GM21360 (cell line): ENCODE measurements at regions not wholly inside any gene's neighbourhood (a gene's known extent, or its start where the extent isn't known, plus 50 kb on each side); places are given as distances from the start of the nearest gene placed in this dataset.
"Not testable (repeated sequence)": the region's sequence is repeated elsewhere in the genome, so short reads cannot be mapped to it uniquely, and the experiment has no call there.

ENCODE experiments used
- ATAC-seq: cut with Tn5 transposase; IDR thresholded peaks from one replicate; pipeline ENCODE4 v1.9.1; 2021; ENCODE audit warnings: mild to moderate bottlenecking, moderate library complexity; ENCODE audit not compliant: unreplicated experiment

DNA sequence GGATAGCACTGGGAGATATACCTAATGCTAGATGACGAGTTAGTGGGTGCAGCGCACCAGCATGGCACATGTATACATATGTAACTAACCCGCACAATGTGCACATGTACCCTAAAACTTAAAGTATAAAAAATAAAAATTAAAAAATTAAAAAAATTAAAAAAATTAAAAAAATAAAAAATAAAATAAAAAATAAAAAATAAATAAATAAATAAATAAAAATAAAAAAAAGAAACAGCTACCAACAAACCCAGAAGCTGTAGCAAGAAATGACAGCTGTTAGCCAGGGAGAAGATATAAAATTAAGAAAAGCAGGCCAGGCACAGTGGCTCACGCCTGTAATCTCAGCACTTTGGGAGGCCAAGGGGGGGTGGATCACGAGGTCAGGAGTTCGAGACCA, 361.3 kb upstream of the ATP11B start:
- not testable (repeated sequence) for ATAC-seq

DNA sequence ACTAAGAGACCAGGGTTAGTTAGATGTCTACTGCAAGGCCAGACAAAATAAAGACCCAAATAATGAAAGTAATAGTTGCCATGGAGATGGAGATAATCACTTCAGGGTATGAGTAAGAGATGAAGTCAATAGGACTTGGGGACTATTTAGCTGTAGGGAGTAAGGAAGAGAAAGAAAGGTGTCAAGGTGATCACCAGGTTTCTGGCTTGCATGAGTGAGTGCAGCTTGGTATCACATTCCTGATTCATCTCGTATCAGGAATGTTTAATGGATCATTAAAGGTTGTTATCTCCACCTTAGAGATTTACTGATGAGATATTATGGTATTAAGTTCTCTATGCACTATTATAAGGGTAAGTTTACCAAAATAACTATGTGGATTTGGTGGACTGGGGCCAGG, 357.4 kb upstream of the ATP11B start:
- no peak for ATAC-seq

DNA sequence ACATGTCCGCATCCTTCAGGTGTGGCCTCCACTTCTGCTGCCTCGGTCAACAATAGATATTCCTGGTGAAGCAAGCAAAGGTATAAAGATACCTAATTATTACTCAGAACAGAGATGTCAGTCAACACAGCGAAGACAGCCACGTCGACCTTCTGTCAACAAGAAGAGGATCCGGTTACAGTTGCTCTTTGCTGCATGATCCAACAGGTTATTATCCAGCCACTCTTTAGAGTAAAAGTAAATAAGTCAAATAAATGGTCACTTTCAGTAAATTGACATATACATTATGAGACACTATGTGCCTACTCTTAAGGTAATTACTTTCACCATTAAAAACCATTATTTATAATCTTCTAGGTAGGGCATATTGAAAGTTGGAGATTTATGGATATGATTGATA, 356.8 kb upstream of the ATP11B start:
- no peak for ATAC-seq

DNA sequence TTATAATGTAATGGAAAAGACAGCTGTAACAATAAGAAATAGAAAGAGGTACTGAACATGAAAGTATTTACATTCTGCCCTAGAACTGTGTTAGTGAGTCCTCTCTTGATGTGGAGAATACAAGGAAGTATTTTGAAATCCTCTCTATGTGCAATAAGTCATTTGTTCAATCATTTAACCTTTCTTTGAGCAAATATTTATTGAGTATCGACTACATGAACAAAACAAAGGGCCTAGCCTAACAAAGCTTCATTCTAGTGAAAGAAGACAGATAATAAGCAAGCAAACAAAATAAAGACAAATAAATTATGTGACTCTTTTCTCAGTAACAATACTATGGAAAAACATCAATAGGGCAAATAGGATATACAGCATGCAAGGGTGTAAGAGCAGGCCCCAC, 354.9 kb upstream of the ATP11B start:
- no peak for ATAC-seq

DNA sequence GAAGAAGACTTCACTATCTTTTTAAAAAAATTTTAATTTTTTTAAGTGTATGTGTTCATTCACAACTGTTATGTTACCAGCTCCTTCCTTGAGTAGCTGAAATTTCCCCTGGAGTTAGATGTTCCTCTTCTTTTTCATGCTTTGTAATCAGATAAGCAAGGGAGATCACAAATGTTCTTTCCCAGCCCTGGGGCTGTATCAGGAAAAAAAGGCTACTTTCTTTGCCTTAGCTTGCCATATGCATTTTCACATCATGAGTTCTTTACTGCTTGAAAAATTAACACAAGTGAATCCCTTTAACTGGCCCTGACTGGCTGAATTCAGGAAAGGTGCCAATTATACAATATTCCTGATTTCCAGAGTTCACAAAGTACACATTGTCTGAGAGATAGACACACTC, 353.2 kb upstream of the ATP11B start:
- no peak for ATAC-seq

DNA sequence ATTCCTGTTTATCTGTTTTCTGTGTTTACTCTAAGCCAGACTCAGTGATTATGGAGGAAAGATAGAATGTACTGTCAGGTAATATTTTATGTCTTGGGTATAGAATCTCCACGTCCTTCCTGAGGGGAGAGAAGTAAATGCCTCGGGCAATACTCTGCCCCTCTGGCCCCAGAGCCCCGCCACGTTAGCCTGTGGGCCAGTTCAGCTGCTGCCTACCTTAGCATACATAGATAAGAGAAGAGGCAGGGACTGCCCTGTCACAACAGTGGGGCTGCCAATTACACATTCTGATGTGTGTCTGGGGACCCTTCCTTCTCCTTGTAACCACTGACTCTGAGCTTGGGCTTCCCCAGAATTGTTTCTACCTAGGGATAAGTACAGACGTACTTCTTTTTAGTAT, 347.7 kb upstream of the ATP11B start:
- ATAC-seq = no peak

DNA sequence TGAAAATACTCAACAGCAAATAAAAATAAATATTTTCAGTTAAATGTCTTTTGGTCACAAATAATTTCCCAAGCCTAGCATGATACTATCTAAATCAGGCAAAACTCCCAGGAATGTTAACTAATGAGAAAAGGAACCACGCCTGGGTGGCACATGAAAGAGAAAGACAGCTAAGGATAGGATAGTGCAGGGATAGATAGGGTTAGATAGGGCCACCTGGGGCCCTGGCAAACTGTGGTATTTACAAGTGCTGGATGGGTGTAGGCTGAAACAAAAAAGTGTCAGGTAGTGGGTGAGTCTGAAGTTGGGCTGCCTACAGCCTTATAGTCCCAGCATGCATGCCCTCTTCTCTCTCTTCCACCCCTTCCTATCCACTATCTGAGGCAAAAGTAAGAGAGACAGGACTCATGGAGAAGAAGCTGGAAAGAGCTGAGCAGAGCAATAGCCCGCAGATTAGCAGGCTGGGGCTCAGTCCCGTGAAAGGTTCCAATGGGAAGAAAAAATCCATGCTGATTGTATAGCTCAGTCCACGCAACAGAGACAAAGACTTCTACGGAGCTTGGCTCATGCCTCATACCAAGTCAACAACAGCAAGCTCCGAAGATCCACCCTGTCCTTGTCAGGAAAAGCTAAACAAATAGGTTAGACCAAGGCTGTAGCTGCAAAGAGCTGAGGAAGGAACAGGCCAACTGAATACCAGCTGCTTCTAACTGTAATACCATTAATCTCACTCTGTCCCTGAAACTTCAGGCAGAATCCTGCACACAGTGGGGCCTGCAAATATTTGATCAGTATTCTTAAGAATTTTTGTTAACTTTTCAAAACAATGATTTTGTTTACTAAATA, 342.1 kb upstream of the ATP11B start:
- no peak for ATAC-seq

DNA sequence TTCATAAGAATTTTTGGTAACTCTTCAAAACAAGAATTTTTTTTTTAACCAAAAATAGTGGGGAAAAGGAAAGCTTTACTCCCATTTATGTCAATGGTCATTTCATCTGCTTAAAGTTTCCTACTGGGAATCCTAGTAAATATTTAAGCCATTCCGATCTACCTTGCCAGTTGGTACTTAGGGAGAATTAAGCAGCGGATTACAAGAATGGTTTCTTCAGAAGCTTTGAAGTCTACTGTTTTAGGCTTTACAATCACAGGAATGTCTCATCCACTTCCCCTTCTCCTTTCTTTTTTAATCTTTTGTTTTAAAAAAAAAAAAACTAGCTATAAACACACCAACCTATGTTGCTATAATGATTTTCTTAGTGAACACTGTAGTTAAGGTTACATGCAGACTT, 341.4 kb upstream of the ATP11B start:
- ATAC-seq = no peak

DNA sequence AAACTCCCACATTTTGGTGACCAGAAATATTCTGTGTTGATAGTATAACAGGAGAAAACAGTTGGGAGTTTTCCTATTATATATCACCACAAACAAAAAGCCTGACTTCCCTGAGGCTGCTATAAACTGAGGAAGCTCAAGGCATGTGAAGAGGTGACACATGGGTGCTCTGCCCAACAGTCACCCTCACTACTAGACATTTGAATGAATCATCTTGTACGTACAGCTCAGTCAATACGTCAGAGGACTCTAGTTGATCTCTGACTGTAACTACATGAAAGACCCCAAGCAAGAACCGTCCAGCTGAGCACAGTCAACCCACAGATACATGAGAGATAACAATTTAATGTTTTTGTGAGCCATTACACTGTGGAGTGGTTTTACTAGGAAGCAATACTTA, 338.3 kb upstream of the ATP11B start:
- no peak for ATAC-seq

DNA sequence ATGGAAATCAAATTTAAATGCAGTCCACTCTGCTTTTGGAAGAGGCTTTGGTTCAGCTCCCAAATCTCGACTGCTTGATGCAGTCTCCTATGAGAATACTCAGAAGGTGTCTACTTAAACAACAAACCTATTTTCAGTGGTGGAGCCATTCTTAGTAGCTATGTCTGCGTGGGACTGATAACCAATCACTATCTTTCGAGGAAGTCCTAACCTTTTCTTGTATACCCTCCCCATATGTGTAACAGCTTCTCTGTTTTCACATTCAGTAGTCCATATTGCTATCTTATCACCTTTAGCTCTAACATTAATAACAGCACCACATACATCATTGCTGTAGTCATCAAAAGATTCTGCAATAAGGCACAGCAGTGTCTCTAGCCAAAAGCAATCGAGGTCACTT, 333.0 kb upstream of the ATP11B start:
- no peak for ATAC-seq

DNA sequence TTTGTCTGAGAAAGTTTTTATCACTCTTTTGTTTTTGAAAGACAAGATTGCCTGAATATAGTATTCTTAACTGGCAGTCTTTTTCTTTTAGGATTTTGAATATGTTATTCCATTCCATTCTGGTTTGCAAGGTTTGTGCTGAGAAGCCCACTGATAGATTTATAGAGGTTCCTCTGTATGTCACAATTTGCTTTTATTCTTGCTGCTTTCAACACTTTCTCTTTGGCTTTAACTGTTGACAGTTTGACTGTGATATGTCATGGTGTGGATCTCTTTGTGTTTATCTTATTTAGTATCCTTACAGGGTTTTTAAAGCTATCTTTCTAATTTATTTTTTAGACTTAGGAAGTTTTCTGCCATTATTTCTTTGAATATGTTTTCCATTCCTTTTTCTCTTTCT, 331.2 kb upstream of the ATP11B start:
- ATAC-seq = no peak

DNA sequence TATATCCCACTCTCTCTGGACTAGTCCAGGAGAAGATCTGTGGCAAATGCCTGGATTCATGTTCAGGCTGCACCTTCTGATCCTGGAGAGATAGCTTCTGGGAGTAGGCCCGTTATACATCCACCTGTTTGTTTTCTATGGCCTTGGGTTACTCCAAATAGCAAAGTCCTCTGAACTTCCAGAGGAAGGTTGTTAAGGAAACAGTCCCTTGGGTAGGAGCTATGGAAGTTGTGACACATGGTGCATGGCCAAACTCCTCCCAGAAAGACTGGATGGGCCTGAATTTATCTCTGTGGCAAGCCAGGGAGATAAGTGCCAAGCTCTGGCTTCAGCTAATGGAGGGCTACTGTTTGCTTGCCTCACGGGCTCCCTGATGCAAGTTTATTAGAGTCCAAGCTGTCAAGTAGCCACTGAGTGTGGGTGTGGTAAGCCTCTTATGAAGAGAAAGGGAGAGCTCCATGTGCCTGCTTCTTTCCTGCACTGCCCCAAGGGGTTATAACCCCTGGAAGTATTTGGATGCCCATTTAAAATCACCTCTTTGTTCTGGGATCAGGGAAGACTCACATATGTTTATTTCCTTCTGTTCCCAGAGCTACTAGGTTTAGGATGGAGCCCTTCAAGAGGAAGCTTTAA, 328.7 kb upstream of the ATP11B start:
- ATAC-seq = no peak

DNA sequence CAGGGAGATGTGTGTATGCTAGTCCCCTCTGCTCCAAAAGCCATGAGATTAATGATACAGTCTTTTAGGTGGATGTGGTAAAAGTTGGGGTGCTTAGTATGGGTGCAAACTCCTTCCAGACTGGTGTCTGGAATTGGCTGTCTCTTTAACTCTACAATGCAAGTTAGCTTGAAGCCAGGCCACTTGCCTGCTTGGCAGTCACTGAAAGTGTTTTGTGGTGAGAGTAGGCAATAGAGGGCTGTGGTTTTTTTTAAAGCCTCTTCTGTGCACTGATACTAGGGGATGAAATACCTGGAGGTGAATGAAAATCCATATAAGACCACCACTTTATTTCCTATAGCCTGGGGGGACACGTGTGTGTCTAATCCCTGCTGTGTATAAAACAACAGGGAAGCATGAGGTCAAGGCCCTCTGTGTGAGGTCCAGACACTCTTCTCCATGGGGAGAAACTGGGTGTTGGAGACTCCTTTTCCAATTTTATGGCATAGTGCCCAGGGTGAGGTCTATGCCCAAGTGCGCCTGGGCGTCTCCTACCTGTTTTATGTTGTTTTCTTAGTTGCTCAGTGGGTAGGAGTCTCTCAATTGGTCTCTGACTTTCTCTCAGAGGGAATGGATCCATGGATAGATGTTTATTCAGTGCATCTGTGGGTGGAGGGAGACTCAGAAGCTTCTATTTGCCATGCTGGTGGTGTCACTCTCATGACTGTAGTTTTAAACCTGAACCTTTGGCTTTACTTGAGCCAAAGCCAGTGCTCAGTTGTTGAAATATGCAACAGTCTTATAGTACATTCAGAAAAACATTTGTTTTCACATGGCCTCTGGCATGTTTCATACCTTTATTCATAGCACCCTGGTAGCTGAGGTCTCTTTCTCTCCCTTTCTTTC, 327.8 kb upstream of the ATP11B start:
- ATAC-seq = no peak

DNA sequence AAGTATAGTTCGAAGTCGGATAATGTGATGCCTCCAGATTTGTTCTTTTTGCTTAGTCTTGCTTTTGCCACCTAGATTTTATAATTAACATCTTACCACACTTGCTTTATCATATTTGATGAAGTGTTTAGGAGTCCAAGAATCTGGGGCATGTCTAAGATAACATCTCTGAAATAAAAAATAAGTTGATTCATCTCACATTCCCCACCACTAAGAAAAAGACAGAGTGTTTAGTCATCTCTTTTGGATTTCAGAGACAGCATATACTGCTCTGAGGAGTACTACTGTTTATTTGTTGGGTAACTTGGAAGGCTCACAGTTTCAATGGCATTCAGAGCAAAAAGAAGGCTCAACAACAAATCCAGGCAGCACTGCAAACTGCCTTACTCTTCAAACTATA, 324.2 kb upstream of the ATP11B start:
- no peak for ATAC-seq

DNA sequence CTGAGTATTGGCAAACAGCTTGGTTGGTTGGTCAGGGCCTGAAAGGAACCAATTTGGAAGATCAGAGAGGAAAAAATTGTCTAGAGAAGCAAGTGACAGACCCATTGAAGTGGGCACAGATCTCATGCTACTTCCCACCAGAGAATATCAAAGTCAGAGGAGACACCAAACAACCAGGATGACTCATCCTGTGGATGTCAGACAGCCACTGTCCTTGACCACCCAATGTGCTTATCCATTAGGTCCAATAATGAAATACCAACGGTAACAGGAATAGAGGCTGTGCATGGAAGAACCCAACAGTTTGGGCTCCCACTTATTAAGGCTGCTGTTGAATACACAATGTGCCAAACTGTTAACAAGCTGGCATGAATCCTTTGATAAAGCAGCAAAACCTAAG, 323.1 kb upstream of the ATP11B start:
- no peak for ATAC-seq

DNA sequence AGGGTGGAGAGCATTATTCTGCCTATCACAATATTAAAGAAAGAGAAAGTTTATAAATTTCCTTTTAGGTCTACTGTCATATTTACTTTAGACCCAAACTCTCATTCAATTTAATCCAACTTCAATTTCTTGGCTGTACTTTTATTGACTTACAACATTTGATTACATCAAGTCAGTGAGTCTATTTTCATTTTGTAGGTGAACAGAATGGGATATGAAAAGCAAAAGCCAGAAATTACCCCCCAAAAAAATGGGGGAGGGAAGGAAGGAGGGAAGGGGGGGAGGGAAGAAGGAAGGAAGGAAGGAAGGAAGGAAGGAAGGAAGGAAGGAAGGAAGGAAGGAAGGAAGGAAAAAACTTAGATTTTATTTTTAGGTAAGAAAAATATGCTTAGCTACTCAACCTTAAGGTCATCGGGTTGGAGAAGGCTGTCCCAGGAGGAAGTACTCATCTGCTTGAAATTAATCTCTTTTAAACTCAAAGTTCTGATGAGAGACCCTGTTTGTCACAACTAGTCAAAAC, 320.1 kb upstream of the ATP11B start:
- no peak for ATAC-seq

DNA sequence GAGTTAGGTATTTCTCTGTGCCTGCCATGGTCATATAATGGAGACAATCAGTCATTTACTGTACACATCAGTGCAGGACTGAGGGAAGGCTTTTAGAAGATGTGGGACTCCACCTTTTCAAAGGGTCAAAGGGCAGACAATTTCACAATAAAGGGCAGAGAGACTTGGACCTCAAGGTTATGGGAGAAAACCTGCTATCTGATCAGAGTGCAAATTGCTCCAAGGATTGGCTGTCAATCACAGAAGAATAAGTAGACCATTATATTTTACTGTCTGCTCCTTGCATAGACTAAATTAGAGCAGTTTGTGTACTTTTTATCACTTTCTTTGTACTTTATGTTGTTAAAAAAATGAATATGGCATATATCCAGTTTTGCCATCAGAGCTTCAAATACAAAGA, 314.9 kb upstream of the ATP11B start:
- no peak for ATAC-seq

DNA sequence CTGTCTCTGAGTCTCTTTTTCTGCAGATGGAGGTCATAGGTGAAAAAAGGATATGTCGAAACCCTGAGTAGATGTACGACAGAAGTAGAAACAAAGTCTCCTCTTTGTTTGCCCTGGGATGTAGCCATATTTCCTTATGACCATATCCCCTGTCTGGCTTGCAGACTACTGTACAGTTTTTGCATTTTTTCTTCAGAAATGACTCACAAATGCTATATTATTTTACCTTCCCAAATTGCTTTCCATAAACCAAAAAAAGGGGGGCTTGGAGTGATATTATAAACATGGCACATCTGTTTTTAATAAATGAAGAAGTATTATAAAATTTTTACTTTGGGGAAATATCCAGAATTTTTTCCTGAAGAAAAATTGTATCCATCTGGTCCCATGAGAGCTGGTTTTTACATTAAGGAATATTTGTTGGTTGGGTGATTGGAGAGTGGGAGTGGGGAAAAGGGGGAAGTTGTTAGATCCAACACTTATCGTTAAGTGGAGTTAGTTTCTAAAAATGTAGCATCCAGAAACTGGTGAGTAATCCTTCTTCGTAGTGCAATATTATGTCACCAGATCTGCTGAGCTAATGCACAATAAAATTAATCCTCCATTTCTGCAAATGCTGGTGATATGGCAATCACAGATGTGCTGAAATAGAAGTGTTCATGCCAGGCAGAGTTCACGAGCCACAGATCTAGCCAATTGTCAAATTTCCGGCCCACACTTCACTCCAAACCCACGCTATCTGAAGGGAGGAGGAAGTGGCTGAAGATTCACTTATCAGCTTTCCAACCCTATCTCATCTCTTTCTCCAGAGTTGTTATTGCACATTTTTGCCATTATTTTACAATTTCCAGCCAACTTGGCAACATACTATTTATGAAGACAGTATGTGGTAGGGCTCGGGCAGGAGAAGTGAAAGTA, 313.6 kb upstream of the ATP11B start:
- ATAC-seq = no peak

DNA sequence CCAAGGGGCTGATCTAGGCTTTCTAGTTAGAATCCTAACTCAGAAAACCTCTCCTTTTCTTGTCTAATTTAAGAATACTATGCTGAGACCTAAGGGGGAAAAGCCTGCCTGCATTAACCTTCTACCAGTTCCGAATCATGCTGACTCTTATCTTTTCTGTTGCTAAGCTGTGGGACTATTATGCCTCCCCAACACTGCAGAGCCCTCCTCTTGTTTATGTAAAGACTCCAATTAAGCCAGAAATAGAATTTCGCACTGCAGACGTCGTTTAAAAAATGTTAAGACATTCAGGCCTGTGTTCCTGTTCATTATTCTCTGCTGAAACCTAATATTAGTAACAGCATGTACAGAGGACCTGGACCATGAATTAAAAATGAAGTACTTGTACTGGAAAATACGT, 310.6 kb upstream of the ATP11B start:
- ATAC-seq = no peak

DNA sequence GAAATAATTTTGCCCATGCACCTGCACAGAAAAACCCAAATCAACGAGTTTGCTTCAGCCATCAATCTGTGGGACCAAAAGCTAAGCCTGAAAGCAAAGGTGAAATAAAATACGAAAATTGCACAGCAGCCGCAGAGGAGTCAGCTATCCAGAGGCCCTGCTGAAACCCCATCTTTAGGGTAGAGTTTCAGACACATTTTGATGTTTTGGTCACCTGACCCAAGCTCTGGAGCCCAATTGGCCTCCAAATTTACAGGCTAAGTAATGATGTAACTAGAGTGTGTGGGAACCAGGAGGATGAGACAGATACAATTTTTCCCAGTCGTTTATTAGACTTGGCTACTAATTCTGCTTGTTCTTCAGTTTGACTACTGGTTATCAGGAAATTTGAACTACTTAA, 308.6 kb upstream of the ATP11B start:
- no peak for ATAC-seq
